Osteocyte (in vitro differentiated cells): ENCODE measurements at regions not wholly inside any gene's neighbourhood (a gene's known extent, or its start where the extent isn't known, plus 50 kb on each side); places are given as distances from the start of the nearest gene placed in this dataset.

ENCODE experiments used
- DNase-seq: peaks from one replicate; pipeline ENCODE4 v3.0.0; 2021; ENCODE audit warnings: mixed read lengths; ENCODE audit not compliant: unreplicated experiment; ENCODE audit errors: extremely low spot score
- H3K27ac Mint-ChIP-seq: one replicate; pipeline ENCODE4 v1.8.0; 2021; ENCODE audit warnings: mild to moderate bottlenecking, mixed read lengths; ENCODE audit not compliant: unreplicated experiment
- H3K27me3 Mint-ChIP-seq: one replicate; pipeline ENCODE4 v1.8.0; 2021; ENCODE audit warnings: mixed read lengths; ENCODE audit not compliant: unreplicated experiment
- H3K36me3 Mint-ChIP-seq: one replicate; pipeline ENCODE4 v1.8.0; 2021; ENCODE audit warnings: mixed read lengths; ENCODE audit not compliant: unreplicated experiment
- H3K4me1 Mint-ChIP-seq: one replicate; pipeline ENCODE4 v1.8.0; 2021; ENCODE audit warnings: mixed read lengths; ENCODE audit not compliant: unreplicated experiment
- H3K4me3 Mint-ChIP-seq: one replicate; pipeline ENCODE4 v1.8.0; 2021; ENCODE audit warnings: mild to moderate bottlenecking, moderate library complexity, mixed read lengths; ENCODE audit not compliant: unreplicated experiment
- H3K9me3 Mint-ChIP-seq: one replicate; pipeline ENCODE4 v1.8.0; 2021; ENCODE audit warnings: mixed read lengths; ENCODE audit not compliant: unreplicated experiment
- TF ChIP-seq, protein P1 (sequence below): fragments of 200-600 bp; sonication (generic); IDR thresholded peaks from 2 replicates; pipeline ENCODE4 v1.5.0; 2021; ENCODE audit warnings: antibody characterized with exemption, mild to moderate bottlenecking, moderate library complexity

DNA sequence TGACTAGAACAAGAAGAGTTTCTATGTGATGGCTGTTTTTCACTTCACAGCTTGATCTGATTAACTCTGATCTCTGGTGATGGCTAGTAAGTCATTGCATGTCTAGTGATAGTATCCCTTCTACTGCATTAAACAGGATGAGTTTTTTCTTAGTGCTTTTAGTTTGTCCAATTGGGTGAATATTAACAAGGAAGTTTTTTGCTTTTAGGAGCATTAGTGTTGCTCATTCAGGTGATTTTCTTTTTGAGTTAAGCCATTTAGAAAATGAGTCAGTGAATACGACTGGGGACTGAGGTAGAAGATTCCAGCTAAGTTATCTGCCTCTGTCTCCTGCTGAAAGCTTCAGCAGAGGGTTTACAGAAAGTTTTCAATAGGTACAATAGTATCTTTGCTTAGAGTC, 306.7 kb downstream of the PIK3C3 start:
- Mint-ChIP-seq H3K4me1 (no peaks in the 10 kb centered on the region), H3K27ac (no peak overlapping the region), H3K27me3 (peaks cover 7% of the 10 kb centered on the region), H3K9me3 (no peaks in the 10 kb centered on the region), H3K36me3 (no peaks in the 10 kb centered on the region), H3K4me3 (no peak overlapping the region)
- TF ChIP-seq, protein P1, sequence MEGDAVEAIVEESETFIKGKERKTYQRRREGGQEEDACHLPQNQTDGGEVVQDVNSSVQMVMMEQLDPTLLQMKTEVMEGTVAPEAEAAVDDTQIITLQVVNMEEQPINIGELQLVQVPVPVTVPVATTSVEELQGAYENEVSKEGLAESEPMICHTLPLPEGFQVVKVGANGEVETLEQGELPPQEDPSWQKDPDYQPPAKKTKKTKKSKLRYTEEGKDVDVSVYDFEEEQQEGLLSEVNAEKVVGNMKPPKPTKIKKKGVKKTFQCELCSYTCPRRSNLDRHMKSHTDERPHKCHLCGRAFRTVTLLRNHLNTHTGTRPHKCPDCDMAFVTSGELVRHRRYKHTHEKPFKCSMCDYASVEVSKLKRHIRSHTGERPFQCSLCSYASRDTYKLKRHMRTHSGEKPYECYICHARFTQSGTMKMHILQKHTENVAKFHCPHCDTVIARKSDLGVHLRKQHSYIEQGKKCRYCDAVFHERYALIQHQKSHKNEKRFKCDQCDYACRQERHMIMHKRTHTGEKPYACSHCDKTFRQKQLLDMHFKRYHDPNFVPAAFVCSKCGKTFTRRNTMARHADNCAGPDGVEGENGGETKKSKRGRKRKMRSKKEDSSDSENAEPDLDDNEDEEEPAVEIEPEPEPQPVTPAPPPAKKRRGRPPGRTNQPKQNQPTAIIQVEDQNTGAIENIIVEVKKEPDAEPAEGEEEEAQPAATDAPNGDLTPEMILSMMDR: no peak
- no peak for DNase-seq

DNA sequence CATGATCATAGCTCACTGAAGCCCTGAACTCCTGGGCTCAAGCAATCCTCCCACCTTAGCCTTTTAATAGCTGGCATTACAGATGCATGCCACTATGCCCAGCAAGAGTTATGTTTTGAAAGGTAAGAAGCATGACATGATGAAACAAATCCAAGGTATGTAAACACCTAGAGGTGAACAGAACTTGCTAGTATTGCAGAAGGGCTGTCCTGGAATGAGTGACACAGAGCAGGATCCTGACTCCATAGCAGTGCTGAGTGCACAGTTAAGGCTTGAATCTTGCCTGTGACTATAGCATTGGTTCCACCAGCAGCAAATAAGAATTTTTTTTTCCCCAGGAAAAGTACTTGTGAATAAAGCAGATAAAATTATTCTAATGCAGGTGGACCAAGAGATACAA, 309.5 kb downstream of the PIK3C3 start:
- H3K36me3 Mint-ChIP-seq: no peaks in the 10 kb centered on the region
- TF ChIP-seq, protein P1: no peak
- no peak for DNase-seq
- peaks cover 10% of the 10 kb centered on the region for H3K27me3 Mint-ChIP-seq
- no peak overlapping the region for H3K27ac Mint-ChIP-seq
- H3K4me3 Mint-ChIP-seq: no peak overlapping the region
- H3K4me1 Mint-ChIP-seq: no peaks in the 10 kb centered on the region
- H3K9me3 Mint-ChIP-seq: no peaks in the 10 kb centered on the region

DNA sequence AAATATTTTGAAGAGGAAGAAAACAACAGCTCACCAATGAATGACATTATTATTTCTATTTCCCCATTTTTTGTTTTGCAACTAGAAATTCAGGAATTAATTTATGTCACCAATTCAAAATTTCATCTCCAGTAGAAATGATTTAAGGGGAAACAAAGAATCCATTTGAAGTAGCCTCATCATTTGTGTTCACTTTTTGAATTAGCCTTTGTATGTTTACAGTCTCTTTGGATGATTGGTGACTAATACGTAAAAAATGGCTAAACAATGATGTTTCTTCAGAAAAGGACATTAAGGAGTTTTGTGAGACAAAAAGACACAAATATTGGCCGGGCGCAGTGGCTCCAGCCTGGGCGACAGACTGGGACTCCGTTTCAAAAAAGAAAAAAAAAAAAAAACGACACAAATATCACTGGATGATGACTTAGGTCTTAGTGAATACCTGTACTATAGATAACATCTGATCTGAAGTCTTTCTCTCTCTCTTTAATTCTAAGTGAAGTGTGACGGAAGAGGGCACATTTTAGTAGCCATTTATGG, 313.2 kb downstream of the PIK3C3 start:
- Mint-ChIP-seq H3K9me3 (no peaks in the 10 kb centered on the region), H3K27ac (no peak overlapping the region), H3K4me1 (no peaks in the 10 kb centered on the region), H3K27me3 (peaks cover 10% of the 10 kb centered on the region), H3K36me3 (no peaks in the 10 kb centered on the region), H3K4me3 (no peak overlapping the region)
- no peak for DNase-seq
- TF ChIP-seq, protein P1: no peak

DNA sequence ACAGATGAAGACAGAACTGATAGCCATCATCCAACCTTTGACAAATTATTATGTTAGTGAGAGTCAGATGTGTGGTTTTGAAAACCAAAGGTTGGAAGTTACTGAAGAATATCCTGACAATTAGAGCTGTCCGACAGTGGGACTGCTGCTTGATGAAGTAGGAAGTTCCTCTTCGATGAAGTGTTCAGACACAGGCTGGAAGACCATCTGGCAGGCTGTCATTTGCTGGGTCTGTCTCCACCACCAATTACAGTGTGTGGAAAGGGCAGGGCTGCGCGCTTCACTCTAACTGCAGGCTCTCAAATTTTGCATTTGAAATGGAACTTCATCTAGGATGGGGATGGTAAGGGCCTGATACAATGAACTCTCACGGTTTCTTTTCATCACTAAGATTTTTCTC, 313.8 kb downstream of the PIK3C3 start:
- Mint-ChIP-seq H3K4me1 (no peaks in the 10 kb centered on the region), H3K36me3 (no peaks in the 10 kb centered on the region), H3K27ac (no peak overlapping the region), H3K9me3 (no peaks in the 10 kb centered on the region), H3K4me3 (no peak overlapping the region), H3K27me3 (peaks cover 10% of the 10 kb centered on the region)
- DNase-seq: no peak
- TF ChIP-seq, protein P1: no peak

DNA sequence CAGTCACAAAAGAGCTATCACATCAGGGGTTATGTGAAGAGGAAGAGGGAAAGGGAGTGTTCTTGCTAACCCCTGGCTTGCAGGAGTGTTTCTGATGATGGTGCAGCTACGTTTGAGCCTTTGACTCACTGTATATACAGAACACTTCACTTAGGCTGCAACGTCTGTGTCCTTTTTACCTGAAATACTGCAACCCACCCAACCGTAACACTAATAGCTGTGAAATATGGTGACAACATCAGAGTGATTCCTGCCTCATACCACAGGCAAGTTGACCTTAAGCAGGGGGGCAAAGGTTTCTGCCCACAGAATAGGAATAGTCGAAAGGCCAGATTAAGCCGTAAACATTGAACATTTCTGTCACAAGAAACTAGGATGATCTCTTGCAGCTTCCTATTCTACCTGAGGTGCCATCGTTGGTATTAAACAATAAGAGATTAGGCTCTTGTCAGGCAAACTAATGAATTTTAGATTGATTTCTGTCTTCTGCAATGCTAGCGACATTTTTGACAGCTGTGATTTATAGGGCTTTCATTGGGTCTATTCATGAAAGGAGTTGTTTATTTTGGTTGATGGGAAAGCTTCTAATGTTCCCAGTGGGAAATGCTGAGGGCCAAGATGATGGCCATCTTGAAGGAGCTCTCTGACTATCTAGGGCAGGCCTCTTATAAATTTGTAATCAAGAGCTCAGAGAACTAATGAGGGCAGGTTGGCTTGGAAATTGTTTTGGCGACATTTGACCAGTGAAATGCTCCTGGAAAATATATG, 316.8 kb downstream of the PIK3C3 start:
- Mint-ChIP-seq H3K36me3 (no peaks in the 10 kb centered on the region), H3K27me3 (peaks cover 8% of the 10 kb centered on the region), H3K9me3 (no peaks in the 10 kb centered on the region), H3K27ac (no peak overlapping the region), H3K4me3 (no peak overlapping the region), H3K4me1 (no peaks in the 10 kb centered on the region)
- no peak for DNase-seq
- TF ChIP-seq, protein P1: no peak
